Stimulated activated CD8-positive, alpha-beta memory T cell treated with anti-CD3 and anti-CD28 coated beads, Interleukin-4, amount 100 ng/mL, for 24 hours (primary cell): ENCODE measurements at regions not wholly inside any gene's neighbourhood (a gene's known extent, or its start where the extent isn't known, plus 50 kb on each side); places are given as distances from the start of the nearest gene placed in this dataset.

Experiments used
- DNase-seq: peaks from one replicate; pipeline ENCODE4 v3.0.0-alpha.2; 2020; ENCODE audit warnings: low read depth

GRCh38 chr13:73708393-73708985, 425.7 kb downstream of the KLF12 start:
- DNase-seq: no peak

- no peak for DNase-seq
Measured at GRCh38 chr13:73704587-73704986, 429.6 kb downstream of the KLF12 start.

GRCh38 chr13:73703606-73704005, 430.6 kb downstream of the KLF12 start:
- DNase-seq: no peak

- DNase-seq: no peak
Measured at GRCh38 chr13:73702419-73703071, 431.7 kb downstream of the KLF12 start.

- no peak for DNase-seq
Measured at GRCh38 chr13:73701160-73701559, 433.0 kb downstream of the KLF12 start.

GRCh38 chr13:73698859-73699258, 435.3 kb downstream of the KLF12 start:
- DNase-seq: no peak

- DNase-seq: no peak
Measured at GRCh38 chr13:73697166-73697565, 437.0 kb downstream of the KLF12 start.

GRCh38 chr13:73696713-73697112, 437.5 kb downstream of the KLF12 start:
- no peak for DNase-seq

GRCh38 chr13:73696271-73696670, 437.9 kb downstream of the KLF12 start:
- DNase-seq: no peak

GRCh38 chr13:73695325-73695724, 438.9 kb downstream of the KLF12 start:
- DNase-seq: no peak

GRCh38 chr13:73693215-73693614, 441.0 kb downstream of the KLF12 start:
- DNase-seq: no peak

GRCh38 chr13:73691891-73692290, 442.3 kb downstream of the KLF12 start:
- no peak for DNase-seq

- no peak for DNase-seq
Measured at GRCh38 chr13:73687929-73688328, 446.3 kb downstream of the KLF12 start.

GRCh38 chr13:73687087-73687486, 447.1 kb downstream of the KLF12 start:
- DNase-seq: no peak

- no peak for DNase-seq
Measured at GRCh38 chr13:73684750-73685149, 449.5 kb downstream of the KLF12 start.

- DNase-seq: no peak
Measured at GRCh38 chr13:73684286-73684685, 449.9 kb downstream of the KLF12 start.

GRCh38 chr13:73683746-73684145, 450.5 kb downstream of the KLF12 start:
- DNase-seq: no peak

- no peak for DNase-seq
Measured at GRCh38 chr13:73681779-73682178, 452.4 kb downstream of the KLF12 start.

- no peak for DNase-seq
Measured at GRCh38 chr13:73681015-73681414, 453.2 kb downstream of the KLF12 start.

GRCh38 chr13:73677048-73677601, 457.1 kb downstream of the KLF12 start:
- no peak for DNase-seq

GRCh38 chr13:73676550-73677047, 457.6 kb downstream of the KLF12 start:
- no peak for DNase-seq

- DNase-seq: no peak
Measured at GRCh38 chr13:73675821-73676220, 458.4 kb downstream of the KLF12 start.

GRCh38 chr13:73674570-73674969, 459.6 kb downstream of the KLF12 start:
- DNase-seq: no peak

GRCh38 chr13:73673931-73674330, 460.3 kb downstream of the KLF12 start:
- no peak for DNase-seq
